ENCODE measurements at regions not wholly inside any gene's neighbourhood (a gene's known extent, or its start where the extent isn't known, plus 50 kb on each side); places are given as distances from the start of the nearest gene placed in this dataset.

GRCh38 chr1:29901624-29902325 lies 665.5 kb downstream of the PTPRU start:
- TF ChIP-seq POLR2A (IDR thresholded peaks at IDR 0.05) (no peak), CTCF (IDR thresholded peaks at IDR 0.05) (no peak), EP300 (IDR thresholded peaks at IDR 0.05) (no peak)
